H9 (cell line): ENCODE measurements at regions not wholly inside any gene's neighbourhood (a gene's known extent, or its start where the extent isn't known, plus 50 kb on each side); places are given as distances from the start of the nearest gene placed in this dataset.

Experiments
- DNase-seq: peaks from one replicate; pipeline ENCODE4 v3.0.0-alpha.2; 2017
- H2AFZ ChIP-seq: one replicate; pipeline ENCODE4 v1.6.1; 2013; ENCODE audit warnings: mild to moderate bottlenecking, low read length, control low read depth, moderate library complexity
- H2AK5ac ChIP-seq: 2 replicates; pipeline ENCODE4 v1.6.1; 2013; ENCODE audit warnings: low read length, control low read depth, mixed read lengths; ENCODE audit not compliant: insufficient read length
- H2BK120ac ChIP-seq: one replicate; pipeline ENCODE4 v1.6.1; 2013; ENCODE audit warnings: low read depth, mild to moderate bottlenecking, low read length, control low read depth, inconsistent platforms; ENCODE audit not compliant: poor library complexity, severe bottlenecking
- H2BK12ac ChIP-seq: 2 replicates; pipeline ENCODE4 v1.6.1; 2013; ENCODE audit warnings: low read length, control low read depth, mixed read lengths, low read depth; ENCODE audit not compliant: insufficient read length
- H2BK15ac ChIP-seq: 2 replicates; pipeline ENCODE4 v1.6.1; 2013; ENCODE audit warnings: low read depth, low read length, control low read depth
- H2BK20ac ChIP-seq: one replicate; pipeline ENCODE4 v1.6.1; 2013; ENCODE audit warnings: low read depth, mild to moderate bottlenecking, low read length, control low read depth, inconsistent platforms; ENCODE audit not compliant: poor library complexity, severe bottlenecking
- H2BK5ac ChIP-seq: 2 replicates; pipeline ENCODE4 v1.6.1; 2013; ENCODE audit warnings: low read length, control low read depth, mixed read lengths; ENCODE audit not compliant: insufficient read length
- H3K14ac ChIP-seq: 2 replicates; pipeline ENCODE4 v1.6.1; 2013; ENCODE audit warnings: low read length, control low read depth; ENCODE audit not compliant: insufficient read depth
- H3K18ac ChIP-seq: 2 replicates; pipeline ENCODE4 v1.6.1; 2013; ENCODE audit warnings: low read depth, mild to moderate bottlenecking, mixed read lengths, low read length, control low read depth; ENCODE audit not compliant: insufficient read length
- H3K23ac ChIP-seq: 2 replicates; pipeline ENCODE4 v1.6.1; 2013; ENCODE audit warnings: low read length, control low read depth, mixed read lengths, low read depth; ENCODE audit not compliant: insufficient read length
- H3K23me2 ChIP-seq: 2 replicates; pipeline ENCODE4 v1.6.1; 2013; ENCODE audit warnings: low read depth, mild to moderate bottlenecking, mixed read lengths, low read length, control low read depth; ENCODE audit not compliant: insufficient read length, poor library complexity, severe bottlenecking
- H3K27ac ChIP-seq: 2 replicates; pipeline ENCODE4 v1.5.1; 2013; ENCODE audit warnings: low read length, control low read depth, mixed read lengths, low read depth; ENCODE audit not compliant: insufficient read length
- H3K27me3 ChIP-seq: 2 replicates; pipeline ENCODE4 v1.6.1; 2013; ENCODE audit warnings: low read length, control low read depth, inconsistent platforms; ENCODE audit not compliant: insufficient read depth
- H3K4ac ChIP-seq: 2 replicates; pipeline ENCODE4 v1.6.1; 2013; ENCODE audit warnings: low read depth, mild to moderate bottlenecking, control low read depth, inconsistent platforms, low read length, moderate library complexity
- H3K4me1 ChIP-seq: 2 replicates; pipeline ENCODE4 v1.6.1; 2013; ENCODE audit warnings: low read length, control low read depth, inconsistent platforms; ENCODE audit not compliant: insufficient read depth
- H3K4me2 ChIP-seq: 2 replicates; pipeline ENCODE4 v1.6.1; 2013; ENCODE audit warnings: low read length, control low read depth, mixed read lengths; ENCODE audit not compliant: insufficient read length, insufficient read depth
- H3K56ac ChIP-seq: 2 replicates; pipeline ENCODE4 v1.6.1; 2013; ENCODE audit warnings: low read depth, mild to moderate bottlenecking, mixed read lengths, low read length, control low read depth; ENCODE audit not compliant: insufficient read length
- H3K79me1 ChIP-seq: 2 replicates; pipeline ENCODE4 v1.6.1; 2013; ENCODE audit warnings: low read depth, mild to moderate bottlenecking, moderate library complexity, low read length, control low read depth, inconsistent platforms; ENCODE audit not compliant: insufficient read depth, poor library complexity, severe bottlenecking
- H3K79me2 ChIP-seq: 2 replicates; pipeline ENCODE4 v1.6.1; 2013; ENCODE audit warnings: low read length, control low read depth, inconsistent platforms; ENCODE audit not compliant: insufficient read depth
- H3K9ac ChIP-seq: 2 replicates; pipeline ENCODE4 v1.6.1; 2013; ENCODE audit warnings: low read length, control low read depth, mixed read lengths; ENCODE audit not compliant: insufficient read length; ENCODE audit errors: extremely low read depth
- H3K9me3 ChIP-seq: one replicate; pipeline ENCODE4 v1.6.1; 2013; ENCODE audit warnings: low read depth, low read length, inconsistent platforms; ENCODE audit not compliant: control insufficient read depth
- H3T11ph ChIP-seq: one replicate; pipeline ENCODE4 v1.6.1; 2013; ENCODE audit warnings: mild to moderate bottlenecking, low read length, control low read depth, inconsistent platforms
- H4K20me1 ChIP-seq: one replicate; pipeline ENCODE4 v1.6.1; 2013; ENCODE audit not compliant: control insufficient read depth, insufficient read length, insufficient read depth
- H4K5ac ChIP-seq: 2 replicates; pipeline ENCODE4 v1.6.1; 2013; ENCODE audit warnings: low read depth, mild to moderate bottlenecking, mixed read lengths, low read length, control low read depth; ENCODE audit not compliant: insufficient read length
- H4K8ac ChIP-seq: replicated peaks from 2 replicates; pipeline ENCODE4 v1.6.1; 2013; ENCODE audit warnings: low read length, control low read depth, mixed read lengths, low read depth; ENCODE audit not compliant: insufficient read length
- H4K91ac ChIP-seq: 2 replicates; pipeline ENCODE4 v1.6.1; 2013; ENCODE audit warnings: low read depth, mild to moderate bottlenecking, moderate library complexity, mixed read lengths, low read length, control low read depth; ENCODE audit not compliant: insufficient read length
- H3K27ac Mint-ChIP-seq, 3 experiments: 2 replicates in 2 of 3; 3 replicates in 1 of 3; pipeline ENCODE4 v1.8.0; 2020 to 2021; ENCODE audit warnings: mixed read lengths in 3 of 3, mild to moderate bottlenecking in 1 of 3, moderate library complexity in 1 of 3
- H3K27me3 Mint-ChIP-seq: 2 replicates; pipeline ENCODE4 v1.8.0; 2021; ENCODE audit warnings: low read depth, mild to moderate bottlenecking, moderate library complexity, mixed read lengths
- H3K36me3 Mint-ChIP-seq, 3 experiments: 2 replicates in 2 of 3; 3 replicates in 1 of 3; pipeline ENCODE4 v1.8.0; 2020 to 2021; ENCODE audit warnings: low read depth in 3 of 3, mixed read lengths in 3 of 3; ENCODE audit not compliant: insufficient read depth in 1 of 3
- H3K4me1 Mint-ChIP-seq, 2 experiments: 2 replicates each; pipeline ENCODE4 v1.8.0; 2020; ENCODE audit warnings: mixed read lengths in 2 of 2
- H3K4me3 Mint-ChIP-seq, 2 experiments: 2 replicates in 1 of 2; 3 replicates in 1 of 2; pipeline ENCODE4 v1.8.0; 2020 to 2021; ENCODE audit warnings: mild to moderate bottlenecking in 2 of 2, mixed read lengths in 2 of 2, moderate library complexity in 1 of 2
- H3K9me3 Mint-ChIP-seq, 2 experiments: 2 replicates in 1 of 2; 3 replicates in 1 of 2; pipeline ENCODE4 v1.8.0; 2020; ENCODE audit warnings: mild to moderate bottlenecking in 2 of 2, mixed read lengths in 2 of 2, moderate library complexity in 1 of 2
- WGBS: extraction: QIAGEN DNeasy Blood & Tissue Kit; methylation state at CpG from one replicate; pipeline ENCODE4 v1.1.7; 2013; ENCODE audit warnings: missing lambda C conversion rate, low lambda C conversion rate, mixed read lengths; ENCODE audit not compliant: insufficient read length; ENCODE audit errors: extremely low coverage; 5-methylcytosine and 5-hydroxymethylcytosine counted together
- TF ChIP-seq, protein P1 (sequence below): fragments of 200-600 bp; sonication (generic); conservative IDR thresholded peaks from 3 replicates; pipeline ENCODE4 v1.8.0; 2021; ENCODE audit warnings: antibody characterized with exemption, mild to moderate bottlenecking

DNA sequence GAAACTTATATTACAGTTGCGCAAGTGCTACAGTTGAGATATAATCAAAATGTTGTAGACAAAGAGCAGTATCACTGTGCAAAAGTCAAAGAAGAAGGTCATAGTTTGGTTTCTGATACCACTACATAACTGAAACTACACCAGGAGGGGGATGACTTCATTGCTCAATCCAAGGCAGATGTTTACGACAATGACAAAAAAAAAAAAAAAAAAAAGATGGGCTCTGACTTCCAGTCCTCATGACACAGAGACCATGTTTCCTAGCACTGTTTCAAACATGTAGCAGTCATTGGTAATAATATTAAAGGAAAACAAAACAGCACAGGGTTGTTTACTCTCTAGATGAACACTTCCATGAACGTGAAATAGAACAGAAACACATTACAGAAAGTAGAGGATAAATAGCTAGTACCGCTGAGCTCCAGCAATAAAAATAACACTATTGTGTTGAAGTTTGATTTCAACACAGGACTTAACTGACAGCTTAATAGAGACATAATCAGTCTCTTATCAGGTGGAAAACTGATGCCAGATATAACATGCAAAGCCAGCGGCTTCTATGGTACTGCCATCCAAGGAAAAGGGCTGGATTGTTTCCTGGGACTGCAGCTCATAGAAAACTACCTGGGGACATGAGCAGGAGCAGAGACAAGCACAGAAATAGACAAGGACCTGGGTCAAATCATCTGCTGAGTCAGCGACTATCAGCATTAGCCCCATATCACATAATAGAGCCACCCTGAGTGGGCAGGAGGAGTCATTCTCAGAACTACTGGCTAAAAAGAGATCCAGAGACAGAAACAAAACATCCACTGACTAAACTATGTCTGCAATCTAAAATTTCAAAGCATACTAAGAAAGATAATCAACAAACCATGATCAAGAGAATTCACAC, 463.6 kb upstream of the SOX9 start:
- Mint-ChIP-seq H3K27me3 (no peaks in the 10 kb centered on the region), H3K27ac (no peak overlapping the region), H3K36me3 (no peaks in the 10 kb centered on the region), H3K9me3 (no peaks in the 10 kb centered on the region; a peak in 1 of 5 replicates), H3K4me3 (no peak overlapping the region), H3K4me1 (no peaks in the 10 kb centered on the region)
- Histone ChIP-seq H3K4me2 (no peak overlapping the region), H3K27me3 (no peaks in the 10 kb centered on the region), H2BK12ac (no peak overlapping the region), H3K9me3 (no peaks in the 10 kb centered on the region), H2BK120ac (no peak overlapping the region), H3K4me1 (no peaks in the 10 kb centered on the region), H4K91ac (no peak overlapping the region), H4K5ac (no peak overlapping the region), H2AFZ (no peak overlapping the region), H3T11ph (no peak overlapping the region), H3K27ac (no peak overlapping the region), H3K56ac (no peak overlapping the region), H3K79me1 (no peaks in the 10 kb centered on the region), H2BK15ac (no peak overlapping the region), H3K18ac (no peak overlapping the region), H4K8ac (no peak overlapping the region), H3K23ac (no peak overlapping the region), H2BK5ac (no peak overlapping the region), H3K4ac (no peak overlapping the region), H2AK5ac (no peak overlapping the region), H4K20me1 (no peaks in the 10 kb centered on the region), H3K23me2 (no peaks in the 10 kb centered on the region), H3K14ac (no peak overlapping the region), H2BK20ac (no peak overlapping the region), H3K9ac (no peak overlapping the region), H3K79me2 (no peaks in the 10 kb centered on the region)
- no CpG with 5 or more reads among the region's 6 CpGs for WGBS
- no peak for DNase-seq
- TF ChIP-seq, protein P1, sequence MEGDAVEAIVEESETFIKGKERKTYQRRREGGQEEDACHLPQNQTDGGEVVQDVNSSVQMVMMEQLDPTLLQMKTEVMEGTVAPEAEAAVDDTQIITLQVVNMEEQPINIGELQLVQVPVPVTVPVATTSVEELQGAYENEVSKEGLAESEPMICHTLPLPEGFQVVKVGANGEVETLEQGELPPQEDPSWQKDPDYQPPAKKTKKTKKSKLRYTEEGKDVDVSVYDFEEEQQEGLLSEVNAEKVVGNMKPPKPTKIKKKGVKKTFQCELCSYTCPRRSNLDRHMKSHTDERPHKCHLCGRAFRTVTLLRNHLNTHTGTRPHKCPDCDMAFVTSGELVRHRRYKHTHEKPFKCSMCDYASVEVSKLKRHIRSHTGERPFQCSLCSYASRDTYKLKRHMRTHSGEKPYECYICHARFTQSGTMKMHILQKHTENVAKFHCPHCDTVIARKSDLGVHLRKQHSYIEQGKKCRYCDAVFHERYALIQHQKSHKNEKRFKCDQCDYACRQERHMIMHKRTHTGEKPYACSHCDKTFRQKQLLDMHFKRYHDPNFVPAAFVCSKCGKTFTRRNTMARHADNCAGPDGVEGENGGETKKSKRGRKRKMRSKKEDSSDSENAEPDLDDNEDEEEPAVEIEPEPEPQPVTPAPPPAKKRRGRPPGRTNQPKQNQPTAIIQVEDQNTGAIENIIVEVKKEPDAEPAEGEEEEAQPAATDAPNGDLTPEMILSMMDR: no peak
